ENCODE measurements at regions not wholly inside any gene's neighbourhood (a gene's known extent, or its start where the extent isn't known, plus 50 kb on each side); places are given as distances from the start of the nearest gene placed in this dataset.
"Not testable (repeated sequence)": the region's sequence is repeated elsewhere in the genome, so short reads cannot be mapped to it uniquely, and the experiment has no call there.

DNA sequence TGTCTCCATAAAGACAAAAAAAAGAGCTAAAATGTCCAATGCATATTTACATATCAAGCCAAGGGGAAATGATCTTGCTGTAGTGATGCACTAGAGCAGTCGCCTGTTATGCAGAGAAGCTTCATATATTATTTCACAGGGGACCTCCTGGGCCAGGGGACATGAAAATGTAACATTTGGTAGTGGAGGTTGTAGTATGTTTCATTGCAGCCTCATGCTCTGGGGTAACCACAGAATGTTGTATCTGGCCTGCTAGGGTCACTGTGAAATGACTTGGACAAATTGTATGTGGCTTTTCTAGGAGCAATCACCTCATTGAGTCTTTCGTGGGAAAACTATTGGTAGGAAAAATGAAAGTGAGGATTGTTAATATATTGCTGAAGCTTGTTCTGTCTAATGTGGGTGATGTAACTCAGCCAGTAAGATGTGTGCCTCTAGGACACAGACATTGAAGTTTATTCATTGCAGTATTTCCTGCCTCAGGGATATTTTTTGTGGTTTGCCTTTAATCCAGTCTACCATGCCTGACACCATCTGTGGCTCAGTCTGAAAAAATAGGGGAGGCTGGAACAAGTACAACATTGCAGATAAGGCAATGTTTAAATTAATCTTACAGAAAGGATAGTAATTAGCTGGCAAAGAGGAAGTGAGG is 430.8 kb upstream of the TNC start:
- DNase-seq (ENCODE audit: low spot score): no peak

- DNase-seq (ENCODE audit: low spot score): no peak
Measured at GRCh38 chr9:115551396-115551795, 433.4 kb upstream of the TNC start.

DNA sequence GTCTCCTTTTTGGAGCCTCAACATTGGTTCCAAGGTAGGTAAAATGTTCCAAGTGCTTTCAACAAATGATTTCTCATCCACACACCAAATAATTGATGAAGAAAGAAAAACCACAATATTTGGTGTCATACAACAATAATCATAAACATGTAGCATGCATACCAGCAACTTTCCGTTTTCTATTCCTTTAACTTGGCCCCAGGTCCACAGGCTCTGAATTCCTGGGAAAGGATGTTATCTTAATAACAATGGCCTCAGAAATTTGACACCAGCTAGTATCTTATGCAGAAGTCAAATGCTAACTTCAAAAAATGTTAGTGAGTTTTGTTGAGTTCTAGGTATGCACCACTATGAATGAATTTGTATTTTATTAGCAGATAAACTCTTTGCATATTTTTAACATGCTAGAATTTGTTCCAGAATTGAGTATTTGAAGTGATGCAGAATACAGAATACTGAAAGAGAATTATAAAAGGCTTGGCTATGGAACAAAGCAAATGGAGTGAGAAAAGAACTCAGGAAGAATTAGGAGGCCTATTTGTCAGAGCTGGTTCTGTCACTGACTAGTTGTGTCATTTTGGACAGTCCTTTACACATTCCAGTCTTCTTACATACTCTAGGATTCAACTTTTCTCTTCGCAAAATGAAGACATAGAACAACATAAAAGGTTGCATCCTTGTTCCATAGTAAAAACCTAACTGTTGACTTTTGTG is 435.3 kb upstream of the TNC start:
- no peak for DNase-seq (ENCODE audit: low spot score)

DNA sequence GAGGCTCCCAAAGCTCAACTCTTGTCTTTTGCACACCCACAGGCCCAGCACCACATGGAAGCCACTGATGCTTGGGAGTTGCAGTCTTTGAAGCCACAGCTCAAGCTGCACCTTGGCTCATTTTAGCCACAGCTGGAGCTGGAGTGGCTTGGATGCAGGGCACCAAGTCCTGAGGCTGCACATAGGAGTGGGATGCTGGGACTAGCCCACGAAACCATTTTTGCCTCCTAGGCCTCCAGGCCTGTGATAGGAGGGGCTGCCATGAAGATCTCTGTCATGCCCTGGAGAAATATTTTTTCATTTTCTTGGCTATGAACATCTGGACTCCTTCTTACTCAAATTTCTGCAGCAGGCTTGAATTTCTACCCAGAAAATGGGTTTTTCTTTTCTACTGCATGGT is 438.5 kb upstream of the TNC start:
- no peak for DNase-seq (ENCODE audit: low spot score)

GRCh38 chr9:115575147-115575546 is 457.2 kb upstream of the TNC start:
- no peak for DNase-seq (ENCODE audit: low spot score)

- DNase-seq (ENCODE audit: low spot score): not testable (repeated sequence)
Measured at GRCh38 chr9:115585458-115585857, 467.5 kb upstream of the TNC start.

- no peak for DNase-seq (ENCODE audit: low spot score)
Measured at GRCh38 chr9:115587310-115587709, 469.4 kb upstream of the TNC start.

- peak; percentile 8 for DNase-seq (ENCODE audit: low spot score)
Measured at GRCh38 chr9:115590011-115590410, 472.1 kb upstream of the TNC start.

DNA sequence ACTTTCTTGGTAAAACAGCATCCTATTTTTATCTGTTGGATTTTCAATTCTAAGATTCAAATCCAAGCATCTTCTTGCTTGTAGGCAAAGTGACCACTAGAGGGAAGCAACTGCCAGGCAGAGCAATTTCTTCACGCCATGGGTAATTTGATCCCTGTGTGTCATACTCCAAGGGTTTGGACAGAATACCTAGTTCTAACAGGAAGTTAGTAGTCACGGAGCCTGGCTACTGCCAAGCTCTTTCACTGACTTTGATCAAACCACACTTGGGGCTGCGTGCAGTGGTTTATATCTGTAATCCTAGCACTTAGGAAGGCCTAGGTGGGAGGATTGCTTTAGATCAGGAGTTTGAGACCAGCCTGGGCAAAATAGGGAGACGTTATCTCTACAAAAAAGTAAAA is 473.6 kb upstream of the TNC start:
- DNase-seq (ENCODE audit: low spot score): peak; percentile 92

DNA sequence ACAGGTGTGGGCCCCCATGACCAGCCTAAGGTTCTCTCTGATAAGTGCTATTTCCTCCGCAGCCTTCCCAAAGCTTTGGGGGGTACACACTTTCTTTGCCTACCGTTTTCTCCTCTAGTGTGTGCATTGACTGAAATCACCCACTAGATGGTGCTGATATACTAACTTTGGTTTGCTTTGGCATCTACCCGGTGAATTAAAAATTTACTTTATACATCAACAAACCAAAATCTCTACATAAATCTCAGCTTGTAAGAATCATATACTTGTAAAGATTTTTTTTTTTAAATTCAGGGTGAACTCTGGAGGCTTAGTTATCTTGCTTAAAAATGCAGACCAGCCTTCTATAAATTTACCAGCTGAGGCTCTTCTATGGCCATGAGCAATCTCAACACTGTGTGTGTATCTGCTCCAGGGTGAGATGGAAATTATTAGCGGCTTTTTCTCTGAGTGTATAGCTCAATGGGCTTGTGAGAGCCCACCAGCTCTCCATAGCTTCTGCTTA is 475.7 kb upstream of the TNC start:
- peak; percentile 46 for DNase-seq (ENCODE audit: low spot score)

- no peak for DNase-seq (ENCODE audit: low spot score)
Measured at GRCh38 chr9:115594557-115594956, 476.6 kb upstream of the TNC start.

DNA sequence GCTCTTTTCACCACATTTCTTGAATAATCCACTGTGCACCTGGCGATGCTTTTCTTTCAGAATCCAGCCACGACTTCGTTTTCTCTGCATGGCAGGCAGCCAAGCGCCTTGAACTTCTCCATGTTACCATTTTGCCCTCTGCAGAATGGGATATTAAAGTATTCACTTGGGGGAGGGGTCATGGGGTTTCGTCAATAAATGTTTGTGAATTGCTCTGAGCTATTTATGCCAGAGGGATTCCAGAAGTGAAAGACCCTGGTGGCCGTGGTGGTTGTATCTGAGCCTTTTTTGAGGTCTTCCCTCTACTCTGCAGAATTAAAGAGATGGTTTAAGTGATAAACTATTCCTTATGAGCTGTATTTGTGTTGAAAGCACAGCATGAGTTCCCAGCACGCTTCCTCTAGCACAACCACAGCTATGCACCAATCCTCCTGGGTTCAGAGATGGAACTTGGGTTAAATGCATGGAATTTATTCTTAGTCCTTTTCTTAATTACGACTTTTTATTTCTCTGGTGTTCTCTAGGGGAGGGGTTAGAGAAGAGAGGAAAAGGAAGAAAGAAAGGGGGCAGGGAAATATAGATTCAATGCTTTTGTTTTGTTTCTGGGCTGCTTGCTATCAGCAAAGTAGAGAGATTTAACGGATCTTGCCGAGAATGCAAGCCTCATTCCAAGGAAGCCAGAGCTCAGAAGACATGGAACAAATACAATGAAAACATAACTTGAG is 478.2 kb upstream of the TNC start:
- no peak for DNase-seq (ENCODE audit: low spot score)

DNA sequence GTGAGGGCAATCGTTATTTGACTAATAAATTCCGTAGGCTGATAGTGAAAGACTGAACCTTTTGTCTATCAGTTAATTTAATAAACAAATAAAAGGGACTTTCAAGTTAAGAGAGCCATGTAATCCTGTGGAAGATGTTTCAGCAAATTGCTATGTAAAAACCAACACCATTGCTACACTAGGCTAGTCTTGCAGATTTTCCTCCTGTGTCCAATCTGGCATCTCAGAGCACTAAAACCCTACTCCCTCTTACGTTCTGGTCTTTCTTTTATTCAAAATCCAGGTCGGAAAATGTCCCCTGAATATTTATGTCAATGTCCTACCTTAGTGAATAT is 478.8 kb upstream of the TNC start:
- DNase-seq (ENCODE audit: low spot score): no peak

GRCh38 chr9:115597330-115597895 is 479.5 kb upstream of the TNC start:
- no peak for DNase-seq (ENCODE audit: low spot score)

- DNase-seq (ENCODE audit: low spot score): no peak
Measured at GRCh38 chr9:115598751-115599150, 480.8 kb upstream of the TNC start.

GRCh38 chr9:115599898-115600297 is 481.9 kb upstream of the TNC start:
- no peak for DNase-seq (ENCODE audit: low spot score)

GRCh38 chr9:115601434-115601833 is 483.5 kb upstream of the TNC start:
- no peak for DNase-seq (ENCODE audit: low spot score)

- peak; percentile 32 for DNase-seq (ENCODE audit: low spot score)
Measured at GRCh38 chr9:115604831-115605483, 487.0 kb upstream of the TNC start.

DNA sequence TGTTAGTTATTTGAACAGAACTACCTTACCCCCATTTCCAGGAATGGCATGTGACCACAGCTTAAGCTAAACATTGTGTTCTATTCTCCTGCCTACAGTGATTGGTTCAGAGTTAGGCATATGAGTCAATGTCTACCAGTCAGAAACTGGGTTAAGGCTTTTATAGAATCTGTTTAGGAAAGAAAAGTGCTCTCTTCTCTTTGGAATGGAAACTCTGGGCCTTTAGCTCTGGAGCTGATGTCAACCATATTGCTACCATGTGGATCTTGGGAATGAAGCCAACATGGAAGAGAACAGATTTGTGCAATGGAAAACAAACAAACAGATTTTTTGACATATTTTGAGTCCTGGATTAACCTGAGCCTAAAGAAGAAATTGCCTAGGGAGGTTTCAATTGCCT is 488.9 kb upstream of the TNC start:
- no peak for DNase-seq (ENCODE audit: low spot score)

DNA sequence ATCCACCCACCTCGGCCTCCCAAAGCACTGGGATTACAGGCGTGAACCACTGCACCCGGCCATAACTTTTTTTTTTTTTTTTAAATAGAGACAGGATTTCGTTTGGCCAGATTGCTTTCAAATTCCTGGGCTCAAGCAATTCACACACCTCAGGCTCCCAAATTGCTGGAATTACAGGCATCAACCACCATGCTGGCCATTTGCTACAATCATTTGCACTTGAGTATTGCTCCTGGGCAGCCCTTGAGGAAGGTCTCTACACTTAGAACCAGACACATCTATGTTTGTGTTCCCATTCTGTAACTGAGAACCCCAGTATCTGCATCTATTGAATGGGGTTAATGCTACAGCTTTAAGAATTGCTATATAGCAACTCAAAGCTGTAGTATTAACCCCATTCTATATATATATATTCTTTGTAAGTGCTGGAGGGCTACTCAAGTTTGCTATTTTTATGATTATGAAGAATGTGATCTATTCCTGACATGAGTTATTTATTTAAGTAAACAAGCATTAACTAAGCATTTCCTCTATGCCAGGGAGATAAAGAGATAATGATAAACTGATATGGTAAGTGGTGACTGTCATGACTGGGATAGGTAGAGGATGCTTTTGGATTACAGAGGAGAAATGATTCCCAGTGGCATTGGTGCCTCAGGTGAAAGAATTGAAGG is 496.5 kb upstream of the TNC start:
- DNase-seq (ENCODE audit: low spot score): no peak

DNA sequence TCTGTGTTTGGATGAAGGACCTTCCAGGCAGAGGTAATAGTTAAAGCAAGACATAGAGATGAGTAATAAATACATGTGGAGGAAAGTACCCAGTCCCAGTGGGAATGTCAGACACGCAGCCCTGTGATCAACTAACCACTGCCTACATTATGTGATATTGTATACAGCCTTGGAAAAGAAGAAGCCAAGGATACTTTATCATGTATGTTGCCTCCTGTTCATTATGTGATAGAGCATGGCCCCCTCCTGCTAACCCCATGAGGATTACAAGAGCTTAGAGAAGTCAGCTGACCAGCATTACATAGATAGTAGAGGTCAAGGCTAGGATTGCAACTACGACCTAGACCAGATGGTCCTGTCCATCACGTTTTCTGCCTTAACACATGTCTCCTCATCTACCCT is 497.0 kb upstream of the TNC start:
- DNase-seq (ENCODE audit: low spot score): no peak

Measured in LoVo (cell line).